Gastroesophageal sphincter (tissue), 4 donors: ENCODE measurements at regions not wholly inside any gene's neighbourhood (a gene's known extent, or its start where the extent isn't known, plus 50 kb on each side); places are given as distances from the start of the nearest gene placed in this dataset.

Experiments used
- ATAC-seq: fragments of 150-250 bp; one replicate; pipeline ENCODE4 v1.9.1; 2016; ENCODE audit warnings: mild to moderate bottlenecking, moderate library complexity
- H3K27ac ChIP-seq, 4 donors: fragments of 200-600 bp; sonication (generic) in 3 of 4; 1 replicate in 3 of 4; 2 replicates in 1 of 4; pipeline ENCODE4 v1.5.1; 2016 to 2019
- H3K27me3 ChIP-seq: fragments of 200-600 bp; sonication (generic); one replicate; pipeline ENCODE4 v1.5.1; 2019
- H3K36me3 ChIP-seq, 2 donors: fragments of 200-600 bp; sonication (generic); one replicate each; pipeline ENCODE4 v1.5.1; 2019; ENCODE audit warnings: control low read depth in 1 of 2
- H3K4me1 ChIP-seq, 3 donors: fragments of 200-600 bp; sonication (generic); 1 replicate in 2 of 3; 2 replicates in 1 of 3; pipeline ENCODE4 v1.5.1; 2016 to 2019; ENCODE audit warnings: control low read depth in 2 of 3
- H3K4me3 ChIP-seq, 2 donors: fragments of 200-600 bp; sonication (generic); one replicate each; pipeline ENCODE4 v1.5.1; 2019; ENCODE audit warnings: mild to moderate bottlenecking in 1 of 2, moderate library complexity in 1 of 2
- H3K9me3 ChIP-seq, 3 donors: fragments of 200-600 bp; sonication (generic); one replicate each; pipeline ENCODE4 v1.5.1; 2017 to 2019; ENCODE audit warnings: control low read depth in 2 of 3
- EP300 ChIP-seq: sonication (generic); formaldehyde crosslinking; IDR thresholded peaks from one replicate; pipeline ENCODE4 v1.6.1; 2017; ENCODE audit warnings: antibody characterized with exemption, mild to moderate bottlenecking
- POLR2A ChIP-seq, 2 donors: fragments of 450-650 bp; IDR thresholded peaks; one replicate each; pipeline ENCODE4 v1.6.1; 2017; ENCODE audit warnings: antibody characterized with exemption in 2 of 2, mild to moderate bottlenecking in 2 of 2, moderate library complexity in 1 of 2
- POLR2AphosphoS5 ChIP-seq: sonication (generic); formaldehyde crosslinking; IDR thresholded peaks from one replicate; pipeline ENCODE4 v1.6.1; 2017; ENCODE audit warnings: antibody characterized with exemption
- WGBS, 2 donors: methylation state at CpG; one replicate each; pipeline ENCODE4 v1.1.5; 2018; ENCODE audit warnings: low coverage in 1 of 2; 5-methylcytosine and 5-hydroxymethylcytosine counted together
- TF ChIP-seq, protein P1 (sequence below), 4 experiments: fragments of 200-600 bp in 2 of 4; fragments of 450-650 bp in 2 of 4; sonication (generic) in 1 of 4; IDR thresholded peaks; one replicate each; pipeline ENCODE4 v1.5.1; 2017 to 2019; ENCODE audit warnings: antibody characterized with exemption in 4 of 4, mild to moderate bottlenecking in 2 of 4, moderate library complexity in 2 of 4

- ATAC-seq = no peak
- 37 to 73% methylated on average over 4 of the region's 4 CpGs for WGBS, 2 donors
Measured at GRCh38 chr2:7508296-7508943, 591.2 kb downstream of the RNF144A start.

DNA sequence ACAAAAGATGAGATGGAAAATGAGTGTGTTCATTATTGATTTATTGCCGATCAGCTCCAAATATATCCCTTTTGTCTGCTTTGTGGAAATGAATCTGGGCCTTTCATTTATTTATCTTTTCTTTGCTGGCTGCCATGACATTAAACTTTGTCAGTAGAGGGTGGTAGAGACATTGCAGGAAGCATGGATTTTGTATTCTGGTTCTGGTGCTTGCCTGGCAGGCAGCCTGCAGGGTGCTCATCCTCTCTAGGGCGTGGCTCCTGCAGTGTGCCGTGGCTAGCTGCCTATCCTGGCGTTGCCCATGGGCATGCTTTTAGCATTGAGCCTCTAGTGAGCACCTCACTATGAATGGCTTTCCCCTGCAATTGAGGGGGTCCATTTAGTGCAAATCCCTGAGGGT, 593.1 kb downstream of the RNF144A start:
- Histone ChIP-seq H3K27ac (no peak overlapping the region), H3K9me3 (peaks cover 0 to 6% (median 0%) of the 10 kb centered on the region in 3 donors), H3K36me3 (no peaks in the 10 kb centered on the region), H3K27me3 (peaks cover 12% of the 10 kb centered on the region), H3K4me1 (no peaks in the 10 kb centered on the region), H3K4me3 (no peak overlapping the region)
- TF ChIP-seq, protein P1, sequence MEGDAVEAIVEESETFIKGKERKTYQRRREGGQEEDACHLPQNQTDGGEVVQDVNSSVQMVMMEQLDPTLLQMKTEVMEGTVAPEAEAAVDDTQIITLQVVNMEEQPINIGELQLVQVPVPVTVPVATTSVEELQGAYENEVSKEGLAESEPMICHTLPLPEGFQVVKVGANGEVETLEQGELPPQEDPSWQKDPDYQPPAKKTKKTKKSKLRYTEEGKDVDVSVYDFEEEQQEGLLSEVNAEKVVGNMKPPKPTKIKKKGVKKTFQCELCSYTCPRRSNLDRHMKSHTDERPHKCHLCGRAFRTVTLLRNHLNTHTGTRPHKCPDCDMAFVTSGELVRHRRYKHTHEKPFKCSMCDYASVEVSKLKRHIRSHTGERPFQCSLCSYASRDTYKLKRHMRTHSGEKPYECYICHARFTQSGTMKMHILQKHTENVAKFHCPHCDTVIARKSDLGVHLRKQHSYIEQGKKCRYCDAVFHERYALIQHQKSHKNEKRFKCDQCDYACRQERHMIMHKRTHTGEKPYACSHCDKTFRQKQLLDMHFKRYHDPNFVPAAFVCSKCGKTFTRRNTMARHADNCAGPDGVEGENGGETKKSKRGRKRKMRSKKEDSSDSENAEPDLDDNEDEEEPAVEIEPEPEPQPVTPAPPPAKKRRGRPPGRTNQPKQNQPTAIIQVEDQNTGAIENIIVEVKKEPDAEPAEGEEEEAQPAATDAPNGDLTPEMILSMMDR (IDR thresholded peaks at IDR 0.05) = no peak
- TF ChIP-seq EP300 = no peak
- no peak for TF ChIP-seq POLR2A (IDR thresholded peaks at IDR 0.05)
- no peak for TF ChIP-seq POLR2AphosphoS5
- no peak for ATAC-seq
- WGBS, 2 donors = 100% methylated on average over 1 to 2 of the region's 4 CpGs

More at GRCh38 chr2:7508296-7508943, 591.2 kb downstream of the RNF144A start:
- Histone ChIP-seq H3K4me3 (no peak overlapping the region), H3K27ac (no peak overlapping the region), H3K9me3 (peaks cover 0 to 6% (median 0%) of the 10 kb centered on the region in 3 donors), H3K36me3 (no peaks in the 10 kb centered on the region), H3K27me3 (peaks cover 12% of the 10 kb centered on the region), H3K4me1 (no peaks in the 10 kb centered on the region)
- TF ChIP-seq, protein P1 (IDR thresholded peaks at IDR 0.05) = no peak
- TF ChIP-seq POLR2AphosphoS5 = no peak
- no peak for TF ChIP-seq POLR2A (IDR thresholded peaks at IDR 0.05)
- no peak for TF ChIP-seq EP300

DNA sequence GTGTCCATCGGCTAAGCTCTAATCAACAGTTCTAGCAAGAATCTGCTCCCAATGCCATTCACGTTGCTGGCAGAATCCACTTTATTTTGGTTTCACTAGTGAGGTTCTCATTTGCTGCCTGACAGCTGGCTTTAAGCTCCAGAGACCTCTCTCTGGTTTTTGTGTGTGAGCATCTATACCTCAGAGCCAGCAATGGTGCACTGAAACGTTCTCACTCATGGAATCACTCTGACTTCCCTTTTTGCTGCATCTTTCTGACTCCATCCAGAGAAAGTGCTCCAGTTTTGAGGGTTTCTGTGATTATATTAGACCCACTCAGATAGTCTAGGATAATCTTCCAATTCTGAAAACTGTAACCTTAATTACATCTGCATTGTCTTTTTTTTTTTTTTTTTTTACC, 596.6 kb downstream of the RNF144A start:
- WGBS, 2 donors = 81 to 94% methylated on average over 2 to 3 of the region's 3 CpGs
- ATAC-seq = no peak
- Histone ChIP-seq H3K36me3 (no peaks in the 10 kb centered on the region), H3K4me1 (no peaks in the 10 kb centered on the region), H3K9me3 (peaks cover 0 to 6% (median 0%) of the 10 kb centered on the region in 3 donors), H3K27ac (no peak overlapping the region), H3K4me3 (no peak overlapping the region), H3K27me3 (no peaks in the 10 kb centered on the region)
- TF ChIP-seq POLR2A (IDR thresholded peaks at IDR 0.05) = no peak
- TF ChIP-seq, protein P1 (IDR thresholded peaks at IDR 0.05) = no peak

DNA sequence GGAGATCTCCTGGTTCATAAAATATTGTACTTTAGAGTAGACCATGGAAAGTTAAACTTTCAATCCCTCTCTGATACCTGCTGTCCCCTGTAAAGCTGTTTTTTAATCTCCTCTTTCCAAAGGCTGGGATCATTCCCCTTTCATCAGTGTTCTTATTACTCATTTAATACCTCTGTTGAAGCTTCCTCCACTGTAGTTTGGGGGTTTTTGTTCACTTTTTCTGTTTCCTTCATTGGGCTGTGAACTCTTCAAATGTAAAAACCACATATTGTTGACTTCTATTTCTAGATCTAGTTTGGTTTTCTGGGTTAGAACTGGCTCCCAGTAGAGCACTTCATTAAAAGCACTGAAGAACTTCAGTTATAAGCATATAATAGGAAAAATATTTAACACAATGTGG, 598.1 kb downstream of the RNF144A start:
- no peaks in the 10 kb centered on the region for H3K4me1 ChIP-seq
- H3K36me3 ChIP-seq = no peaks in the 10 kb centered on the region
- H3K4me3 ChIP-seq = no peak overlapping the region
- peaks cover 0 to 4% (median 0%) of the 10 kb centered on the region in 3 donors for H3K9me3 ChIP-seq
- ATAC-seq = no peak
- H3K27me3 ChIP-seq = no peaks in the 10 kb centered on the region
- H3K27ac ChIP-seq = no peak overlapping the region
- TF ChIP-seq EP300 (no peak), POLR2A (IDR thresholded peaks at IDR 0.05) (no peak), POLR2AphosphoS5 (no peak)
- TF ChIP-seq, protein P1 (IDR thresholded peaks at IDR 0.05) = no peak

- Histone ChIP-seq H3K4me1 (no peaks in the 10 kb centered on the region), H3K27ac (no peak overlapping the region), H3K4me3 (no peak overlapping the region), H3K36me3 (no peaks in the 10 kb centered on the region), H3K9me3 (no peaks in the 10 kb centered on the region), H3K27me3 (no peaks in the 10 kb centered on the region)
- no peak for ATAC-seq
- TF ChIP-seq, protein P1 (IDR thresholded peaks at IDR 0.05) = no peak
- TF ChIP-seq POLR2A (IDR thresholded peaks at IDR 0.05) (no peak), POLR2AphosphoS5 (no peak), EP300 (no peak)
- WGBS, 2 donors = 64 to 71% methylated on average over 2 of the region's 2 CpGs
Measured at GRCh38 chr2:7516484-7517063, 599.4 kb downstream of the RNF144A start.
